Panc1 (cell line): ENCODE measurements at regions not wholly inside any gene's neighbourhood (a gene's known extent, or its start where the extent isn't known, plus 50 kb on each side); places are given as distances from the start of the nearest gene placed in this dataset.

ENCODE experiments used
- ATAC-seq: fragments of 200-7000 bp; cut with Tn5 transposase; 2 replicates; pipeline ENCODE4 v1.9.1; 2020; ENCODE audit warnings: mild to moderate bottlenecking, moderate library complexity
- BruUV-seq: library from RNA; stranded (reverse); fragments of 400-500 nt; replicated peaks from 2 replicates; lab custom pipeline; 2021; lab: Mats Ljungman, UMichigan
- CTCF ChIA-PET: fragments of 300-600 bp; sonication (Branson Sonifier 250); formaldehyde crosslinking; loops from one replicate; lab custom pipeline; 2022; ENCODE audit warnings: antibody characterized with exemption; lab: Charles Lee
- POLR2A ChIA-PET: fragments of 300-600 bp; sonication (Branson Sonifier 250); formaldehyde crosslinking; loops from one replicate; lab custom pipeline; 2022; ENCODE audit warnings: antibody characterized with exemption; lab: Charles Lee
- DNase-seq: peaks from one replicate; pipeline ENCODE4 v3.0.0-alpha.2; 2010; ENCODE audit warnings: low read depth, low spot score
- H3K27ac ChIP-seq: 2 replicates; pipeline ENCODE4 v1.5.1; 2011; ENCODE audit warnings: mild to moderate bottlenecking, low read length, inconsistent platforms
- H3K27me3 ChIP-seq: fragments of 200-500 bp; sonication (Bioruptor generic); 2 replicates; pipeline ENCODE4 v1.6.0; 2014; ENCODE audit warnings: low read length, inconsistent platforms; ENCODE audit not compliant: control insufficient read depth, insufficient read depth
- H3K36me3 ChIP-seq: fragments of 200-500 bp; sonication (Bioruptor generic); 2 replicates; pipeline ENCODE4 v1.5.1; 2014; ENCODE audit warnings: inconsistent platforms, mild to moderate bottlenecking, low read length, moderate library complexity; ENCODE audit not compliant: control insufficient read depth, insufficient read depth
- H3K4me1 ChIP-seq: 2 replicates; pipeline ENCODE4 v1.5.1; 2011; ENCODE audit warnings: inconsistent platforms, mild to moderate bottlenecking, low read length, moderate library complexity; ENCODE audit not compliant: control insufficient read depth, insufficient read depth
- H3K4me3 ChIP-seq, 2 experiments: 2 replicates each; pipeline ENCODE4 v1.5.1; 2011 to 2012; ENCODE audit warnings: low read depth in 2 of 2, low read length in 2 of 2, mild to moderate bottlenecking in 2 of 2, inconsistent platforms in 1 of 2, moderate library complexity in 1 of 2
- H3K9me3 ChIP-seq: fragments of 200-500 bp; sonication (Bioruptor generic); 2 replicates; pipeline ENCODE4 v1.5.1; 2014; ENCODE audit warnings: low read depth, mild to moderate bottlenecking, inconsistent platforms, low read length, moderate library complexity; ENCODE audit not compliant: control insufficient read depth, insufficient read depth
- CTCF ChIP-seq: fragments of 450-650 bp; IDR thresholded peaks from 2 replicates; pipeline ENCODE4 v1.5.1; 2017; ENCODE audit warnings: mild to moderate bottlenecking
- POLR2AphosphoS5 ChIP-seq: IDR thresholded peaks from 2 replicates; pipeline ENCODE4 v1.6.1; 2012; ENCODE audit warnings: mild to moderate bottlenecking, low read depth, low read length, moderate library complexity
- REST ChIP-seq, 2 experiments: IDR thresholded peaks; 2 replicates each; pipeline ENCODE4 v1.6.1; 2011 to 2012; ENCODE audit warnings: low read depth in 2 of 2, control low read depth in 1 of 2, low read length in 1 of 2, mild to moderate bottlenecking in 1 of 2, moderate library complexity in 1 of 2; ENCODE audit not compliant: insufficient read depth in 1 of 2
- SIN3A ChIP-seq: IDR thresholded peaks from 2 replicates; pipeline ENCODE4 v1.6.1; 2012; ENCODE audit warnings: low read depth, mild to moderate bottlenecking, low read length, moderate library complexity, borderline replicate concordance; ENCODE audit not compliant: insufficient read depth
- TCF7L2 ChIP-seq: IDR thresholded peaks from 2 replicates; pipeline ENCODE4 v1.6.1; 2011; ENCODE audit warnings: mild to moderate bottlenecking, low read depth, low read length, inconsistent platforms
- in situ Hi-C: cut with HindIII; loops from 2 replicates; pipeline ENCODE4 v1.10.0; 2016; ENCODE audit warnings: low sequenced_read_pairs, low pct_unique_long_range_greater_than_20kb
- intact Hi-C: fragments of 100-400 bp; cut with micrococcal nuclease; formaldehyde crosslinking; loops from one replicate; pipeline ENCODE4 v1.10.0; 2022; ENCODE audit not compliant: unreplicated experiment

- intact Hi-C loops: no loop called here
- no TSS peak for BruUV-seq
- Histone ChIP-seq H3K4me1 (no peaks in the 10 kb centered on the region), H3K36me3 (no peaks in the 10 kb centered on the region), H3K9me3 (no peaks in the 10 kb centered on the region), H3K4me3 (no peak overlapping the region), H3K27ac (no peak overlapping the region), H3K27me3 (no peaks in the 10 kb centered on the region)
- TF ChIP-seq POLR2AphosphoS5: no peak
- no peak for TF ChIP-seq CTCF
- no peak for TF ChIP-seq REST (IDR thresholded peaks at IDR 0.05; ENCODE audit: insufficient read depth in 1 of 2, low read depth in 2 of 2, low read length in 1 of 2)
- no peak for TF ChIP-seq TCF7L2
- TF ChIP-seq SIN3A: no peak
- DNase-seq (no peak), ATAC-seq (no peak)
- ChIA-PET CTCF (no interaction called here), POLR2A (no interaction called here)
- in situ Hi-C loops: no loop called here
These were observed 376.9 kb upstream of the LYPLAL1 start for GRCh38 chr1:218796773-218797172.

- no TSS peak for BruUV-seq
- Histone ChIP-seq H3K9me3 (no peaks in the 10 kb centered on the region), H3K36me3 (no peaks in the 10 kb centered on the region), H3K4me3 (no peak overlapping the region), H3K4me1 (no peaks in the 10 kb centered on the region), H3K27ac (no peak overlapping the region), H3K27me3 (no peaks in the 10 kb centered on the region)
- DNase-seq (no peak), ATAC-seq (no peak)
- TF ChIP-seq TCF7L2 (no peak), REST (IDR thresholded peaks at IDR 0.05; ENCODE audit: insufficient read depth in 1 of 2, low read depth in 2 of 2, low read length in 1 of 2) (no peak), CTCF (no peak), SIN3A (no peak), POLR2AphosphoS5 (no peak)
- intact Hi-C loops: no loop called here
- in situ Hi-C loops: no loop called here
- ChIA-PET POLR2A (no interaction called here), CTCF (no interaction called here)
These were observed 370.9 kb upstream of the LYPLAL1 start for GRCh38 chr1:218802799-218803198.
